K562 (cell line): ENCODE measurements at regions not wholly inside any gene's neighbourhood (a gene's known extent, or its start where the extent isn't known, plus 50 kb on each side); places are given as distances from the start of the nearest gene placed in this dataset.

Source experiments
- ATAC-seq: fragments of 200-7000 bp; cut with Tn5 transposase; 3 replicates; pipeline ENCODE4 v1.9.1; 2020; ENCODE audit warnings: moderate library complexity
- BruUV-seq: library from RNA; stranded (reverse); fragments of 400-500 nt; replicated peaks from 2 replicates; lab custom pipeline; 2021; lab: Mats Ljungman, UMichigan
- CTCF ChIA-PET: fragments of 300-600 bp; formaldehyde crosslinking; extraction: SDS; loops from one replicate; lab custom pipeline; 2021; ENCODE audit warnings: low intra/inter-chr PET ratio; lab: Yijun Ruan, JAX
- POLR2A ChIA-PET: fragments of 300-600, 350-650 bp; sonication (Branson Sonifier 250); formaldehyde crosslinking; extraction: SDS; loops from one replicate; lab custom pipeline; 2021; ENCODE audit warnings: antibody characterized with exemption, inconsistent platforms; lab: Yijun Ruan, JAX
- DNase-seq, 4 experiments: peaks; one replicate each; pipeline versions ENCODE4 v3.0.0 to v3.0.0-alpha.2; 2011 to 2018; ENCODE audit warnings: low spot score in 3 of 4, mixed read lengths in 3 of 4; ENCODE audit errors: extremely low read depth in 1 of 4
- FAIRE-seq: peaks from 2 replicates; lab custom pipeline; 2011; peaks lifted over from hg19 to GRCh38; lab: Jason Lieb, UNC
- H2AFZ ChIP-seq: 2 replicates; pipeline ENCODE4 v1.6.0; 2011; ENCODE audit warnings: low read depth, low read length, control low read depth, inconsistent platforms
- H3K27ac ChIP-seq: fragments of 200-600 bp; 3 replicates; pipeline ENCODE4 v1.8.0; 2011; ENCODE audit warnings: low read depth, mild to moderate bottlenecking, control low read depth, inconsistent platforms, low read length, moderate library complexity, mixed read lengths; ENCODE audit errors: extremely low read depth
- H3K27me3 ChIP-seq, 2 experiments: fragments of 300-600 bp in 1 of 2; 2 replicates in 1 of 2; 3 replicates in 1 of 2; pipeline versions ENCODE4 v1.6.0 to v1.8.0; 2011; ENCODE audit warnings: inconsistent platforms in 2 of 2, low read length in 2 of 2, mild to moderate bottlenecking in 1 of 2, mixed read lengths in 1 of 2, moderate library complexity in 1 of 2; ENCODE audit not compliant: control insufficient read depth in 2 of 2, insufficient read depth in 2 of 2
- H3K36me3 ChIP-seq: fragments of 300-600 bp; 3 replicates; pipeline ENCODE4 v1.8.0; 2011; ENCODE audit warnings: mild to moderate bottlenecking, low read length, inconsistent platforms; ENCODE audit not compliant: control insufficient read depth, insufficient read depth
- H3K4me1 ChIP-seq, 2 experiments: fragments of 200-600 bp in 1 of 2; replicated peaks in 1 of 2; 2 replicates in 1 of 2; 3 replicates in 1 of 2; pipeline versions ENCODE4 v1.5.1 to v1.8.0; 2011; ENCODE audit warnings: inconsistent platforms in 2 of 2, low read length in 2 of 2, mild to moderate bottlenecking in 1 of 2, mixed read lengths in 1 of 2, moderate library complexity in 1 of 2; ENCODE audit not compliant: control insufficient read depth in 2 of 2, insufficient read depth in 2 of 2
- H3K4me2 ChIP-seq: 2 replicates; pipeline ENCODE4 v1.6.1; 2011; ENCODE audit warnings: low read length, control low read depth, inconsistent platforms, mixed read lengths; ENCODE audit not compliant: insufficient read depth
- H3K4me3 ChIP-seq: fragments of 200-600 bp; sonication (generic), shearing (Covaris generic); 2 replicates; pipeline ENCODE4 v1.5.1; 2016; ENCODE audit warnings: control low read depth, inconsistent platforms
- H3K79me2 ChIP-seq: fragments of 200-600 bp; 3 replicates; pipeline ENCODE4 v1.8.0; 2011; ENCODE audit warnings: low read length, inconsistent platforms; ENCODE audit not compliant: control insufficient read depth, insufficient read depth
- H3K9ac ChIP-seq, 2 experiments: 2 replicates each; pipeline versions ENCODE4 v1.6.0 to v1.6.1; 2011; ENCODE audit warnings: low read depth in 2 of 2, low read length in 2 of 2, control low read depth in 1 of 2, inconsistent platforms in 1 of 2, mild to moderate bottlenecking in 1 of 2, mixed read lengths in 1 of 2; ENCODE audit not compliant: insufficient read depth in 1 of 2
- H3K9me1 ChIP-seq: one replicate; pipeline ENCODE4 v1.6.0; 2011; ENCODE audit warnings: inconsistent platforms, mild to moderate bottlenecking, low read length, moderate library complexity; ENCODE audit not compliant: control insufficient read depth, insufficient read depth
- H3K9me3 ChIP-seq: replicated peaks from 2 replicates; pipeline ENCODE4 v1.5.1; 2011; ENCODE audit warnings: low read depth, low read length, inconsistent platforms; ENCODE audit not compliant: control insufficient read depth, insufficient read depth
- H4K20me1 ChIP-seq: replicated peaks from 2 replicates; pipeline ENCODE4 v1.6.1; 2011; ENCODE audit warnings: low read length, inconsistent platforms, mixed read lengths; ENCODE audit not compliant: control insufficient read depth, insufficient read depth
- ARID4B ChIP-seq: sonication (generic); formaldehyde crosslinking; IDR thresholded peaks from 2 replicates; pipeline ENCODE4 v1.8.0; 2022; ENCODE audit warnings: mild to moderate bottlenecking, missing genetic modification reagents
- HNRNPL ChIP-seq: fragments of 200-400 bp; formaldehyde crosslinking; IDR thresholded peaks from 2 replicates; pipeline ENCODE4 v1.6.1; 2017; ENCODE audit warnings: low read depth, mild to moderate bottlenecking, low read length
- NCOA2 ChIP-seq, 2 experiments: fragments of 450-650 bp; IDR thresholded peaks; 2 replicates each; pipeline ENCODE4 v1.6.1; 2018; ENCODE audit warnings: mild to moderate bottlenecking in 2 of 2, moderate library complexity in 1 of 2; ENCODE audit not compliant: partially characterized antibody in 2 of 2
- PHF21A ChIP-seq: fragments of 450-650 bp; IDR thresholded peaks from 2 replicates; pipeline ENCODE4 v1.6.1; 2017; ENCODE audit warnings: low read depth, borderline replicate concordance
- TSC22D4 ChIP-seq: fragments of 450-650 bp; IDR thresholded peaks from 2 replicates; pipeline ENCODE4 v1.6.1; 2016; ENCODE audit warnings: missing genetic modification characterization, missing biosample characterization, control low read depth
- ZNF384 ChIP-seq: IDR thresholded peaks from 2 replicates; pipeline ENCODE4 v1.6.1; 2012; ENCODE audit warnings: low read depth, low read length, improper control_type of control experiment
- WGBS: fragments of 100-300 bp; shearing (Covaris generic); methylation state at CpG from one replicate; pipeline ENCODE4 v1.1.6; 2016; ENCODE audit warnings: low coverage, mixed read lengths; ENCODE audit not compliant: insufficient coverage; ENCODE audit errors: missing lambda C conversion rate; 5-methylcytosine and 5-hydroxymethylcytosine counted together
- in situ Hi-C: fragments of 300-500 bp; cut with MboI; formaldehyde crosslinking; loops from 4 replicates; pipeline ENCODE4 v1.15.0; 2018; ENCODE audit warnings: inconsistent platforms, mixed read lengths
- intact Hi-C: fragments of 100-400 bp; cut with micrococcal nuclease; formaldehyde crosslinking; loops from 2 replicates; pipeline ENCODE4 v1.14.2; 2022

- H3K4me3 ChIP-seq, result no peak overlapping the region
- no peaks in the 10 kb centered on the region for H3K9me3 ChIP-seq
- POLR2A ChIA-PET, result no interaction called here
- no peaks in the 10 kb centered on the region for H3K9me1 ChIP-seq
- H3K4me1 ChIP-seq, result no peaks in the 10 kb centered on the region
- H3K27ac ChIP-seq, result no peak overlapping the region
- DNase-seq (no peak), FAIRE-seq (no peak), ATAC-seq (no peak)
- in situ Hi-C loops, result no loop called here
- H4K20me1 ChIP-seq, result no peaks in the 10 kb centered on the region
- CTCF ChIA-PET, result no interaction called here
- 0% methylated on average over 1 of the region's 1 CpG for WGBS
- no peak overlapping the region for H3K4me2 ChIP-seq
- no peaks in the 10 kb centered on the region for H3K79me2 ChIP-seq
- H3K27me3 ChIP-seq, result no peaks in the 10 kb centered on the region
- no peak for TF ChIP-seq ARID4B (CRISPR knock-in tag)
- TF ChIP-seq NCOA2 (IDR thresholded peaks at IDR 0.05; ENCODE audit: partially characterized antibody in 2 of 2), result no peak
- no peak for TF ChIP-seq ZNF384
- TF ChIP-seq PHF21A, result no peak
- no peak for TF ChIP-seq HNRNPL
- no peak for TF ChIP-seq TSC22D4
- no TSS peak for BruUV-seq
- intact Hi-C loops, result no loop called here
- H2AFZ ChIP-seq, result no peak overlapping the region
- H3K36me3 ChIP-seq, result no peaks in the 10 kb centered on the region
- no peak overlapping the region for H3K9ac ChIP-seq
Observed at GRCh38 chrX:115929480-115929879, 241.1 kb upstream of the AGTR2 start.
